Suppressor macrophage (primary cell): ENCODE measurements at regions not wholly inside any gene's neighbourhood (a gene's known extent, or its start where the extent isn't known, plus 50 kb on each side); places are given as distances from the start of the nearest gene placed in this dataset.
"Not testable (repeated sequence)": the region's sequence is repeated elsewhere in the genome, so short reads cannot be mapped to it uniquely, and the experiment has no call there.

Experiments
- DNase-seq, 4 experiments: peaks; one replicate each; pipeline ENCODE4 v3.0.0-alpha.2; 2020 to 2022

DNA sequence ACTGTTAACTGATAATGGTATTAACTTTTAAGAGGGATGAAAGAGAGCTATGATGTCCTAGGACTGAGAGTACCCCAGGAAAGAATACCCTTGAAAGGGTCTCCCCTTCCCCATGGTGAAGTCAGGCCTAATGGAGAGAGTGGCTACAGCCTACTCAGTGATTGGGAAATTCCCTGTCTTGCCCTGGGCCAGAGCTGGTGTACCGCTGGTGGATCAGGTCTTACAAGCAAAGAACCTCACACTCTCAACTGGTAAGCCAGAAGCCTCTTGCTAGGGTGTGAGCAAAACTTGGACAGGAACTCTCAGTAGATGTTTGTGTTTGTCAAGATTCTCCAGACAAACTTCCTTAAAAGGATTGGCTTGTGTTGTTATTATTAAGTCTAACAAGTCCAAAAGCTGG, 600.9 kb downstream of the TRIML1 start:
- DNase-seq = not testable (repeated sequence)

DNA sequence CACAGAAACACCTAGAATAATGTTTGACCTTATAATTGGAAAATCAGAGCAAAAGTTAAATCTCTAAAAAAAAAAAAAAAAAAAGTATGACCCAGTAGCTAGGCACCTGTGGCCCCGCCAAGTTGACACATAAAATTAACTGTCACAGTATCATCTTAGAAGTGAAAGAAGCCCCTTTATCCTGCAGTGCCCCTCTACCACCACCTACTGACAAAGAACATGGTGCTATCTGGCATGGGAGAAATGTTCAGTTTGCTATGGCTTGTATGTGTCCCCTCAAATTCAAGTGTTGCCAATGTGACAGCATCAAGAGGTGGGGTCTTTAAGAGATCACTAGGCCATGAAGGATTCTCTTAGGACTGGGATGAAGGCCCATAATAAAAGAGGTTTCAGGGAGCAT, 601.5 kb downstream of the TRIML1 start:
- not testable (repeated sequence) for DNase-seq

DNA sequence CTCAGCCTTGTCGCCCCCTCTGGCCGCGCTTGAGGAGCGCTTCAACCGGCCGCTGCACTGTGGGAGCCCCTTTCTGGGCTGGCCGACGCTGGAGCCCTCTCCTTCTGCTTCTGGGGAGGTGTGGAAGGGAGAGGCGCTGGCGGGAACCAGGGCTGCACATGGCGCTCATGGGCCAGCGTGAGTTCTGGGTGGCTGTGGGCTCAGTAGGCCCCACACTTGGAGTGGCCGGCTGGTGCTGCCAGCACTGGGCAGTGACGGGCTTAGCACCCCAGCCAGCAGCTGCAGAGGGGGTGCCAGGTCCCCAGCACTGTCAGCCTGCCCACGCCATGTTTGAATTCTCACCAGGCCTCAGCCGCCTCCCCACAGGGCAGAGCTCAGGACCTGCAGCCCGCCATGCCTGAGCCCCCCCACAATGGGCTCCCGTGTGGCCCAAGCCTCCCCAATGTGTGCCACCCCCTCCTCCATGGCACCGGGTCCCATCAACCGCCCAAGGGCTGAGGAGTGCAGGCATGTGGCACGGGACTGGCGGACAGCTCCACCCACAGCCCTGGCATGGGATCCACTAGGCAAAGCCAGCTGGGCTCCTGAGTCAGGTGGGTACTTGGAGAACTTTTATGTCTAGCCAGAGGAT, 615.2 kb downstream of the TRIML1 start:
- no peak for DNase-seq

DNA sequence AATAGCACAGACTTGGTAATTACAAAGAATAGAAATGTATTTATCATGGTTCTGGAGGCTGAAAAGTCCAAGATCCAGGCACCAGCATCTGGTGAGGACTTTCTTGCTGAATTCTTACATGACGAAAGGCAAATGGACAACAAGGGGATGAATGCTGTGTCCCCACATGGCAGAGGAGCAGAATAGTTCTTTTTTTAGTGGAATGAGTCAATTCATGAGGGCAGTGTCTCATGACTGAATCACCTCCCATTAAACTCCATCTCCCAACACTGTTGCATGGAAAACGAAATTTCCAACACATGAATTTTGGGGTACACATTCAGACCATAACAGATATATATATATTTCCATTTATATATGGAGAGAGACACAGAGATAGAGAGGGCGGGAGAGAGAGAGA, 628.3 kb downstream of the TRIML1 start:
- no peak for DNase-seq

DNA sequence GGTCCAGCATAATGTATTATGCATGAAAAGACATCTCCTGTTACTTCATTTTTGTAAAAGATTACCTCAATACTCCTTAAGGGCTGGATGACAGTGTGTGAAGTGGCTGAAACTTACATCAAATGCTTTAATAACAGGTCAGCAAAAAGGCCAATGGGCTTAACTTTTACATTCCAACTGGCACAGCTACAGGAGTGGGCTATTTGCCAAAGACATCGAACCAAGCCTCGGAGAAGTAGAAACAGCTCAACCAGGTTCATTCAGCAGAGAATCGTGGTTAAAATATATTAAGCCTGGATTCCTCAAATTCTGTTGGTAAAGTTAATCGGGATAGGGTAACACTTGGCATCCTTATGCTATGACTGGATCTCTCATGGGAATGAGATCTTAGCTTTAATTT, 639.7 kb downstream of the TRIML1 start:
- DNase-seq = no peak

DNA sequence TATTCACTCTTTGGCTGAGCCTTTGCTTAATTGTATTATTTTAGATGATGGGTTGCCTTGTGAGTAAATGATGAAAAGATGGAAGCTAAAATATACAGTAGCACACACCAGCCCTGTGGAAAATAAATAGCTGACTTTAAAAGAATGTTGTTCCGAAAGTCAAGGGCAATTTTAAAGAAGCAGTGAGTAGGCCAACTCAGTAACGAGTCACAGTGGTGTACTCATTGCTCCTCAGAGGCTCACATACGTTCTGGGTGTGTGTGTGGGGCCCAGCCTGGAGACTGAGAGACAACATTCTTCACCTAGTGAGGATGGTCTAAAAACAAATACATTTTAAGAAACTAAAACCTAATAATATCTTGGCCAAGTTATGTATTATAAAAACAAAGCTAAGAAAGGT, 640.3 kb downstream of the TRIML1 start:
- DNase-seq = no peak

DNA sequence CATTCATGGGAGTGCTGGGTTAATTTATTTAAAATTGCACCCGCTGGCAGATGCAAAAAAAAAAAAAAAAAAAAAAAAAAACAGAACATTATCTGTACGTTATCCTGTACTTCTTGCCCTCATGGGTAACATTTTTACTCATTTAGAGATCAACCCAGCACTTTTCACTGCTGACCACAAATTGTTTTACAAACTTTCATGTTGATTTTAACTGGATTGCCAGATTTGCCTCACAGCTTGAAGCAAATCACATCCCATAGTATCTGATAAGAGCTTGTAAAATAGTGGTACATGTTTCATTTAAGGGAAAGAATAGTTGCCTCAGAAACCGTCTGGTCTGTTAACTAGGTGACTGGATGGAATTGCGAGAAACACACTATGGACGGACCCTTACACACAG, 640.8 kb downstream of the TRIML1 start:
- no peak for DNase-seq

DNA sequence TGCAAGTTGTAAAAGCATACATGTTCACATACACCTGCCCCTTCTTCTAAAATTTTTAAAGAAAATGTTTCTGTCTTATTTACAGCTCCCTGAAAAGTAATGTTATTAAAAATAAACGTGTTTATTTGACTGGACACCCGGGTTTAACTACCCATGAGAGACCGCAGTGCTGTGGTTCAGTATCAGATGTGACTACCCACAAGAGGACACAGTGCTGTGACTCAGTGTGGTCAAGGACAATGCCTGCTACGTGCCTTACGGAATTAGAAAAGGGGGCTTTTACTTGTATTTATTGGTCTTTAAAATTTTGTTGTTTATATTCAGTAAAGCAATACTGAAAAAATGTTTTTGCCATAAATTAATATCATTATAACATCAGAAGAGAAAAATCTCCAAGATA, 641.4 kb downstream of the TRIML1 start:
- no peak for DNase-seq

DNA sequence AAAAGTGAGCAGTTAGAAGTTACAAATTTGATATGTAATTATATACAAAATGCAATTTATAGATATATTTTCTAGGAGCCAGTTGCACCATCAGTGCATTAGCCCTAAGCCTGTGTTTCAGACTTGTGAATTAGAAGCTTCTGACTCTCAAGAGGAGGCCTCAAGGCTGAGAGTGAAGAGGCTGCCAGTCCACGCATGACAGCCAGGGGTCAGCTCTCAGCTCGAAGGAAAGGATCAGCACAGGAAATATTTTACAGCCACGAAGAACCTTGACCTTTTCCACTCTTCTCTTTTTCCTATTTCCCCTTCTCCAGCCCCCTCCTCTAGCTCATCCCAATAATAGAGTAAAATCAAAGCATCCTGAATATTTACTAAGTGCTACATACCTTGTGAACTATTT, 642.4 kb downstream of the TRIML1 start:
- no peak for DNase-seq

DNA sequence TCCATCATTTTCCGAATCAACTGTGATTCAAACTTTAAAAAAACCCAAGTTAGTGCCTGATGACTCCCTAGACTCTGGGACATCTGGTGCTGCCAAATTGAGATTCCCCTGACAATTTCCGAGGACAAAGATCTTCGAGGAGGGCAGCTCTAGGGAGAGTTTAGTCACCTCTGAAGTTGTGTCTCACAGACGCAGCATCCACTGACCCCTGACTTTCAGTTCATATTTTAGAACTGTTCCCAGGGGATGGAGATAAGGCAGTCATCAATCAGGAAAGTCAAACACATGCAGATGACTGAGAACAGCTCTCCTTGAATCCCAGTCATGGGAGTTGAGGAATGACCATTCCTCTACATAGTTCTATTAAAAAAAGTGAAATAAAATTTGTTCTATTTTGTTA, 643.9 kb downstream of the TRIML1 start:
- DNase-seq = no peak

DNA sequence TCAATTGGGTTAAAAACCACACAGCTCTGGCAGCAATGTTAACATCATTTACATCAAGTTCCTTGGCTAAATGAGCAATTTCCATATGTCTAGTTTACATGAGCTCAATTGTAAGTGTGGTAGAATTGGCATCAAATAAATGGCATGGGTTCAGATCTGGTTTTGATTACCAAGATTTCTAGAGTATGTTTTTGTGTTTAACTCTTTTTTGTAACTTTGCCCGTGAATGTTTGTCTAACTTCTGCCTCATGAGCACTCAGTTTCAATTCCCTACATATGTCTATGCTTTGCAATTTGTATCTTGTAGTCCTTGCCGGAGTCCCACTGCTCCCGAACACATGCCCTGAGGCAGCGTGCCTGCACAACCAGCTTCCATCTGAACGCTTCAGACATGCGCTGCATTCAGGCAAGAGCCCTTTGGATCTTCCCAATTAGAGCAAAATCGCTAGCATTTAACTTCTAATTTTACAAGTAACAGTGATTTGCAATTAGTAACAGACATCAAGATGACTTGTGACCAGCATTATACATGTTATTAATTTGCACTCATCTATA, 644.4 kb downstream of the TRIML1 start:
- no peak for DNase-seq

DNA sequence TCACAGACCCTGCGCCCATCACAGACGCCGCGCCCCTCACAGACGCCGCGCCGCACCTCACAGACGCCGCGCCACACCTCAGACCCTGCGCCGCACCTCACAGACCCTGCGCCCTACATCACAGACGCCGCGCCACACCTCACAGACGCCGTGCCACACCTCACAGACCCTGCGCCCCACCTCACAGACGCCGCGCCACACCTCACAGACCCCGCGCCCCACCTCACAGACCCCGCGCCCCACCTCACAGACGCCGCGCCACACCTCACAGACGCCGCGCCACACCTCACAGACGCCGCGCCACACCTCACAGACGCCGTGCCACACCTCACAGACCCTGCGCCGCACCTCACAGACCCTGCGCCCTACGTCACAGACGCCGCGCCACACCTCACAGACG, 657.4 kb downstream of the TRIML1 start:
- not testable (repeated sequence) for DNase-seq

DNA sequence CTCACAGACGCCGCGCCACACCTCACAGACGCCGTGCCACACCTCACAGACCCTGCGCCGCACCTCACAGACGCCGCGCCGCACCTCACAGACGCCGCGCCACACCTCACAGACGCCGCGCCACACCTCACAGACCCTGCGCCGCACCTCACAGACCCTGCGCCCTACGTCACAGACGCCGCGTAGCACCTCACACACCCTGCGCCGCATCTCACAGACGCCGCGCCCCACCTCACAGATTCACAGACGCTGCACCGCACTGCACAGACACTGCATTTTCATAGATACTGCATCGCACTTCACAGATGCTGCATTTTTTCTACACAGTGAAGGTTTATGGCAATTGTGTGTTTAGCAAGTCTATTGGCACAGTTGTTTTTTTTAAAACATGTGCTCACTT, 657.8 kb downstream of the TRIML1 start:
- DNase-seq = not testable (repeated sequence)

DNA sequence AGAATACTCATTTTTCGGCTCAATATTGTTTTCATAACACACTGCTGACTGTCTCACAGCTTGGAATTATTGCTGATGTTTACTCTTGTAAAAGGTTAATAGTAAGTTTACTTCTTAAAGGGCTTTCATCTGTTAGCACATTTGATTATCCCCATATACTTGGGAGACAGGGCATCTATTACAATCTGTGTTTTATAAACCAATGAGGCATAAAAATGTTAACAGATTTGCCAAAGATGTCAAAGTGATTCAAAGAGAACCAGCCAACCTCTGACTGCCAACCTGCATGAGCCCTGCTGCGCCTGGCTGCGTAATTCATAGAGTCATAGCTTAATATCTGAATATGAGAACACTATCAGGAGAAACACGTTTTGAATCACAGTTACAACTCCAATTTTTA, 665.6 kb downstream of the TRIML1 start:
- no peak for DNase-seq

DNA sequence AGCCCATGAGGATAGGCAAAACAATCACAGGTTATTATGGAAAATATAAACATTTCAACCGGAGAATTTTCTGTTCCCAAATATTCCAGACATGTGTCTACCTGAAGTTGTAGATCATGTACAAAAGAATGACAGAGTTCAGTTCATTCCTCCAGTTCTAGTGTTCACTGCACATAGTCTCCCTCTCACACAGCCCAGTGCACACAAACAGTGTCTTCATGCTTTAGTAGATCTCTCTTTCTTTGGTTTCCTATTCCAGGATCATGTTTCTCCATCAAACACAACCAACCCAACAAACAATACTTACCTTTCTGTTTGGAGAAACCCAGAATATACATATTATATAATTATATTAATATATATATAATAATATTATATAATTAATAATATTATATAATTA, 671.9 kb downstream of the TRIML1 start:
- no peak for DNase-seq

DNA sequence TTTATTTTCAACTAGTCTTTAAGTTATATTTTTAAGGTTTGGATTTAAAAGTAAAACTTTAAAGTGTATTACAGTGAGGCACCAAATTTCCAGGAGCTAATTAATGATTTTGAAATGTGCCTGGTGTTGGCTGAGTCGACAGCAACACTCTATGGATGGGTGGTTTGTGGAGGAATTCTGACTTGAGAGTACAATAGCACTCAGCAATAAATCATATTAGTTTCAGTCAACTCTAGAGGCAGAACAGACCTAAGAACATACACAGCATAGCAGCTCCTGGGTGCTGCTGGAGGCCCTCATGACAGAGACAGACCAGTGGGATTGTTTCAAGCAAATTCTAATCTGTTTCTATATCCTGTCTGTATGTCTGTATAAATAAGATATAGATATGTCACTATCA, 673.4 kb downstream of the TRIML1 start:
- DNase-seq = no peak

DNA sequence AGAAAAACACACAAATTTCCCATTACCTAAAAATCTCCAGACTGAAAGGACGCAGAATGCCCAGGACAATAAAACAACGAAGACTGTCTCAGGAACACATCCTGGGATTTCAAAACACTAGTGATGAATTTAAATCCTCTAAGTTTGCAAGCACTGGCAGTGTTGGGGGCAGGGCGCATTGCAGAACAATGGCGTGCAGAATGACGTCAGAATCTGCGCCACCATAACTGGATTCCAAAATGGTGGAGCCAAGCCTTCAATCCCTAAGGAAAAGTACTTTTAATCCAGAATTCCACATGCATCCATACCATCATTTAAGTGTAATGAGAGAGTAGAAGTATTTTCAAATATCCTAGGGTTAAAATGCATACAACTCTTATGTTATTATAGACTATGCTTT, 679.1 kb downstream of the TRIML1 start:
- no peak for DNase-seq

DNA sequence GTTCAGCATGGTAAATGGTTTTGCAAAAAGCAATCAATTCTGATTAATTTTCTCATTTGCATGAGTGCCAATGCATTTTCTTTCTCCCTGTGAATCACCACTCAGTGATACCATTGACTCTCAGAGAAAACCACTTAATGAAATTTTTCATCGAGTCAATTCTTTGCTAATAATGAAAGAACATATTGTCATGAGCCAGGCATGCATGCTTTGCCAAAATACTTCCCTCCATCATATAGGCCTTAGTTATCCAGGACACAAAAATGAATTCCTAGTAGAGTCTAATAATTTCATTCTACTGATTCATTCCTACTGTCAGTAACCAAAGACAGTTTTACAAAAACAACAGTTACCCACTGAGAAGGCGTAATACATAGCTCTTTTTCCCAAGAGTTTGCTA, 680.0 kb downstream of the TRIML1 start:
- no peak for DNase-seq

DNA sequence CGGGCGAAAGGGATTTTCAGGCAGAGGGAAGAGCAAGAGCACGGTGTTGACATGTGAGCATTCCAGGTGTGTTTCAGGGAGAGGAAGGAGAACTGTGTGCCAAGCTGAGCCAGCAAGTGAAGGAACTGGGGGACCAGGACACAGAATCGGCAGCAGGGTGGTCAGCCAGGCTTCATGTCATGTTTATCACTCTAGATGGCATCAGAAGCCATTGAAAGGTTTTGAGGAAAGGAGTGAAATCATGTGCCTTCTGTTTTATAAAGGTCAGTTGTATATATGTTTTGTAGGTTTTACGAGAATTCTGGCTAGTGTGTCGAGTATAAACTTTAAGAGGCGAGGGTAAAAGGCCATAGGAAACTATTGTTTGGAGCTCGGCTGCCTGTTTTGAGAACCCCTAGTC, 682.3 kb downstream of the TRIML1 start:
- DNase-seq = no peak

DNA sequence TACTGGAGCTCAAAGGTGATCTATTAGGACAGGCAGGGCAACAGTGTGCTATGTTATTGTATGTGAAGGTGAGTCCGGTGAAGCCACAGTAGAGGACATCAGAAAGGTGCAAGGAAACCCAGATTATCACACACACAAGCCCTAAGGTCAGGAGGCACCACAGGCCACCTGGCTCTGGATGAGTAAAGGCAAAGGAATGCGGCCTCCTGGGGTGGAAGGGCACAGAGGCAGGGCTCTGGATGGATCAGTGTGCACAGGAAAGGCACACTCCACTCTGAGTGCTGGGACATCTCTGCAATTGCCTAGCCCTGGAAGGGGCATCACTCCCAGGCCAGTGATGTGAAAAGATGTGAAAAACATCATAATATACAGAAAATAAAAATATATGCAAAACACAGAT, 683.5 kb downstream of the TRIML1 start:
- DNase-seq = no peak

DNA sequence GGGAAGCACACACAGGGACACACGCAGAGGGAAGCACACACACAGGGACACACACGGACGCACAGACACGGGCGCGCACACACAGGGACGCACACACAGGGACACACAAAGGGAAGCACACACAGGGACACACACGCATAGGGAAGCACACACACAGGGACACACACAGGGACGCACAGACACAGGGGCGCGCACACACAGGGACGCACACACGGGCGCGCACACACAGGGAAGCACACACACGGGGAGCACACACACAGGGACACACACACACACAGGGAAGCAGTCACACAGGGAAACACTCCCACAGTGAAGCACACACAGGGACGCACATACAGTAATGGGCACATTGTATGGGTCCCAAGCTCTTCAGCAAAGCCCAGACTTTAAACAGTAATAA, 685.3 kb downstream of the TRIML1 start:
- no peak for DNase-seq

DNA sequence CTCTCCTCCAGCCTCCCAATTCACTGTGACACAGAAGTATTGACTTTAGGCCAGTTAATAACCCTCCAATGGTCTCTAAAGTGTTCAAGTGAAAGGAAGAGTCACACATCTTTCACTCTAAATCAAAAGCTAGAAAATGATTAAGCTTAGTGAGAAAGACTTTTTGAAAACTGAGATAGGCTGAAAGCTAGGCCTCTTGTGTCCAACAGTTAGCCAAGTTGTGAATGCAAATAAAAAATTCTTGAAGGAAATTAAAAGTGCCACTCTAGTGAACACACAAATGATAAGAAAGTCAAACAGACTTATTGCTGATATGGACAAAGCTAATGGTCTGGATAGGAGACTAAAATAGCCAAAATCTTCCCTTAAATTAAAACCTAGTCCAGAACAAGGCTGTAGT, 687.2 kb downstream of the TRIML1 start:
- DNase-seq = no peak

DNA sequence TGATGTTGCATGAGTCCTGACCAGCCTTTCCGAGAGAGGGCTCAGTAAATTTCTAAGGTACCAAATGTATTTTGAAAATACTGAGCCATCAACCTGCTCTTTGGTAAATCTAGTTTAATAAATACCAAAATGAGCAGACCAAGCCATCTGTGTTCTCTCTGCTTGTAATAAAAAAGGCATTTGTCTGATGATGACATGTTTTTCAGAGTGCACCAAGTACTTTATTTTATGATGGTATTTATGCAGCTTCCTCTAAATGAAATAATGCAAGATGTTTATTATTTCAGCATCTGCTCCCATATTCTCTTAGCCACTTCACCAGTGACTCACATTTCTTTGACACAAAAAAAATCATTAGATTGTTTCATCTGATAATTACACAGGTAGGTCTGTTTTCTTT, 700.5 kb downstream of the TRIML1 start:
- no peak for DNase-seq

DNA sequence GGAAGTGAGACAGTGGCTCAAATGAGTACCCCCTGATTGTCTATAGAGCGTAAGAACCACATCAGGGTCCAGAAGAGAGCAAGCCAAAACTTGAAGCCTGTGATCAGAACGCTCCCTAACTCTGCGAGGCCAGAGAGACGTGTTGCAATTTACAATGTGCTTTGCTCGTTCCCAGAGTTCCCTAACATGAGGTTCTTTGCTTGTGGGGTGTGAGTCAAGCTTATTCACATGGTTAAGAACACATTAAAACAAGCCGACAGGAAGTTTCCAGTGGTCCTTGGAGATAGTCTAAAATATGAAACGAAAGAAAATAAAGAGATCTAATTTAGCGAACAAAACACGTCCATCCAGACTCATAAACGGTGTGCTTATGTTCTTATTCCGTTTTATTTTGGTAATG, 702.3 kb downstream of the TRIML1 start:
- DNase-seq = no peak

DNA sequence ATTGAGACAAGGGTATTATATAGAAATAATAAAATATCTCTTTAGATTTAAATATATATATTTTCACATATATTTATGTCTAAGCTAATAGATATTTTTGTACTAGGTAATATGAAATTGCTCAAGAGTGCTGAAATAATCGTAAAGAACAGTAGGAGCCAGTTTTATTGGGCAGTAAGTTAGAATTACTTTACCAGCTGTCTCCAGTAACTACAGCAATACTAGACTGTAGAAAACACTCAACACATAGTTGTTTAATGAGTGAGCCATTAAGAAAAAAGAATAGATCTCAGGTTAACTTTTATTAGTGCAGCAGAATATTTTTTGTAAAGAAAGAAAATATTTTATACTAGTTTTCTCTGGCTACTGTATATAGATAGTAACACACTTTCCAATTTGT, 715.2 kb downstream of the TRIML1 start:
- DNase-seq = no peak
